ENCODE measurements at regions not wholly inside any gene's neighbourhood (a gene's known extent, or its start where the extent isn't known, plus 50 kb on each side); places are given as distances from the start of the nearest gene placed in this dataset.

- TF ChIP-seq KLF1 (tag by site-specific recombination; IDR thresholded peaks at IDR 0.05) (no peak), PATZ1 (tag by site-specific recombination; IDR thresholded peaks at IDR 0.05) (no peak), ZNF433 (tag by site-specific recombination; IDR thresholded peaks at IDR 0.05; ENCODE audit: low read depth) (no peak), ZNF391 (tag by site-specific recombination; IDR thresholded peaks at IDR 0.05; ENCODE audit: borderline replicate concordance, low read depth) (no peak), GLIS1 (tag by site-specific recombination; IDR thresholded peaks at IDR 0.05) (no peak), ZNF837 (tag by site-specific recombination; IDR thresholded peaks at IDR 0.05) (no peak), ZBTB7A (tag by site-specific recombination; IDR thresholded peaks at IDR 0.05; ENCODE audit: low read depth) (no peak), ZNF629 (tag by site-specific recombination; IDR thresholded peaks at IDR 0.05) (no peak), ELK4 (IDR thresholded peaks at IDR 0.05; ENCODE audit: borderline replicate concordance, low read depth, low read length) (no peak), KLF9 (tag by site-specific recombination; IDR thresholded peaks at IDR 0.05; ENCODE audit: low read depth) (no peak), TRIM28 (IDR thresholded peaks at IDR 0.05; ENCODE audit: borderline replicate concordance, low read length) (no peak), ZNF610 (tag by site-specific recombination; IDR thresholded peaks at IDR 0.05; ENCODE audit: borderline replicate concordance) (no peak), ZNF398 (tag by site-specific recombination; IDR thresholded peaks at IDR 0.05) (no peak), TSHZ1 (tag by site-specific recombination; IDR thresholded peaks at IDR 0.05; ENCODE audit: borderline replicate concordance) (no peak), ZIC2 (tag by site-specific recombination; IDR thresholded peaks at IDR 0.05) (no peak), ZNF16 (tag by site-specific recombination; IDR thresholded peaks at IDR 0.05; ENCODE audit: low read depth) (no peak), ZFP41 (tag by site-specific recombination; IDR thresholded peaks at IDR 0.05; ENCODE audit: borderline replicate concordance) (no peak), ZNF155 (tag by site-specific recombination; IDR thresholded peaks at IDR 0.05) (no peak), BCL6B (tag by site-specific recombination; IDR thresholded peaks at IDR 0.05) (no peak), ZNF335 (tag by site-specific recombination; conservative IDR thresholded peaks at IDR 0.05) (no peak)
- ChIA-PET POLR2A (no interaction called here), CTCF (interaction anchor here (0.5 kb wide), 1 partner anchor 1172 kb away, joined by 3 read pairs; no protein-coding TSS in a partner anchor)
- no peaks in the 10 kb centered on the region for H3K9me3 ChIP-seq (ENCODE audit: control insufficient read depth, insufficient read depth, low read depth, low read length)
- no peak overlapping the region for H3K4me3 ChIP-seq (ENCODE audit: low read depth, low read length)
- H3K27ac ChIP-seq (ENCODE audit: extremely low read depth, low read depth, low read length): no peak overlapping the region
- no peaks in the 10 kb centered on the region for H3K36me3 ChIP-seq (ENCODE audit: control insufficient read depth in 2 of 2, insufficient read depth in 1 of 2, low read length in 2 of 2)
- no peaks in the 10 kb centered on the region for H3K4me1 ChIP-seq (ENCODE audit: control insufficient read depth, insufficient read depth, low read length)
Observed at GRCh38 chr7:1300206-1300605, 67.5 kb downstream of the UNCX start.

Data from HEK293 (cell line).